DOHH2 (cell line): ENCODE measurements at regions not wholly inside any gene's neighbourhood (a gene's known extent, or its start where the extent isn't known, plus 50 kb on each side); places are given as distances from the start of the nearest gene placed in this dataset.

ENCODE experiments used
- H3F3A ChIP-seq: fragments of 200-600 bp; sonication (generic), shearing (Covaris generic); 2 replicates; pipeline ENCODE4 v1.6.0; 2016; ENCODE audit warnings: antibody characterized with exemption, mild to moderate bottlenecking; ENCODE audit not compliant: control insufficient read depth, insufficient read depth
- H3K27ac ChIP-seq: fragments of 200-600 bp; sonication (generic); 2 replicates; pipeline ENCODE4 v1.5.1; 2014; ENCODE audit warnings: low read depth, mild to moderate bottlenecking, low read length, moderate library complexity
- H3K27me3 ChIP-seq: fragments of 200-600 bp; sonication (generic); 2 replicates; pipeline ENCODE4 v1.6.1; 2014; ENCODE audit warnings: mild to moderate bottlenecking, low read length, mixed read lengths; ENCODE audit not compliant: control insufficient read depth
- H3K36me3 ChIP-seq: fragments of 200-600 bp; sonication (generic); 2 replicates; pipeline ENCODE4 v1.6.1; 2014; ENCODE audit warnings: mild to moderate bottlenecking, low read length, moderate library complexity, mixed read lengths; ENCODE audit not compliant: control insufficient read depth
- H3K4me1 ChIP-seq: fragments of 200-600 bp; sonication (generic); 2 replicates; pipeline ENCODE4 v1.6.1; 2014; ENCODE audit warnings: mild to moderate bottlenecking, low read length, mixed read lengths; ENCODE audit not compliant: control insufficient read depth
- H3K4me2 ChIP-seq: fragments of 200-600 bp; sonication (generic); 2 replicates; pipeline ENCODE4 v1.6.0; 2014; ENCODE audit warnings: mild to moderate bottlenecking, low read length, moderate library complexity
- H3K4me3 ChIP-seq: fragments of 200-600 bp; sonication (generic); 2 replicates; pipeline ENCODE4 v1.5.1; 2014; ENCODE audit warnings: mild to moderate bottlenecking, low read length, mixed read lengths
- H3K79me2 ChIP-seq: fragments of 200-600 bp; sonication (generic); 2 replicates; pipeline ENCODE4 v1.6.1; 2014; ENCODE audit warnings: mild to moderate bottlenecking, low read length, mixed read lengths; ENCODE audit not compliant: control insufficient read depth
- H3K9me2 ChIP-seq: fragments of 200-600 bp; sonication (generic); replicated peaks from 2 replicates; pipeline ENCODE4 v1.6.1; 2014; ENCODE audit warnings: mild to moderate bottlenecking, low read length, mixed read lengths; ENCODE audit not compliant: control insufficient read depth
- H3K9me3 ChIP-seq: fragments of 200-600 bp; sonication (generic); 2 replicates; pipeline ENCODE4 v1.6.1; 2014; ENCODE audit warnings: antibody characterized with exemption, low read length, mixed read lengths; ENCODE audit not compliant: control insufficient read depth, insufficient read depth
- H4K20me1 ChIP-seq: fragments of 200-600 bp; sonication (generic); 2 replicates; pipeline ENCODE4 v1.6.0; 2014; ENCODE audit warnings: low read depth, mild to moderate bottlenecking, antibody characterized with exemption, low read length, moderate library complexity; ENCODE audit not compliant: control insufficient read depth, insufficient read depth
- EZH2phosphoT487 ChIP-seq: fragments of 200-600 bp; sonication (generic); IDR thresholded peaks from 2 replicates; pipeline ENCODE4 v1.6.1; 2017; ENCODE audit warnings: borderline replicate concordance, mild to moderate bottlenecking, antibody characterized with exemption, low read length, moderate library complexity, mixed read lengths
- TF ChIP-seq, protein P1 (sequence below): fragments of 200-600 bp; sonication (generic); IDR thresholded peaks from one replicate; pipeline ENCODE4 v1.5.1; 2014; ENCODE audit warnings: antibody characterized with exemption, mild to moderate bottlenecking, low read depth, low read length; ENCODE audit not compliant: poor library complexity, severe bottlenecking

DNA sequence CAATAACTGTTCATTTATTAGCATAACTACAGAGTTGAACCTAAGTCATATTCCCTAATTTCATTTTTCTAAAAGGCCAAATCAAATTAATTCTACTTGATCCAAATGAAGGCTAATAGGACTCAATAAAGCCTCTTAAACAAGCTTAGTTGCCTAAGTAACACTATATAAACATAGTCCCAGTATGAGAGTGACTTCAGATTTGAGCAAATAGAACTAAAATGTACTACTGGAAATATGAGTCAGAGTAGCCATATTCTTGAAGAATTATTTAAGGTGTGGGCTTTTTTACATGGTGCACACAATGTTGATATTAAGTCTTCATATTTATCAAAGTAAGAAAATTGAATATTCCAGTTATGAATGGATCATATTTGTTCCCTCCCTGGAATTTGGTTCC, 872.3 kb downstream of the MAT2B start:
- H3K36me3 ChIP-seq = no peaks in the 10 kb centered on the region
- H3F3A ChIP-seq = no peaks in the 10 kb centered on the region
- no peaks in the 10 kb centered on the region for H3K9me2 ChIP-seq
- no peak for TF ChIP-seq EZH2phosphoT487
- TF ChIP-seq, protein P1, sequence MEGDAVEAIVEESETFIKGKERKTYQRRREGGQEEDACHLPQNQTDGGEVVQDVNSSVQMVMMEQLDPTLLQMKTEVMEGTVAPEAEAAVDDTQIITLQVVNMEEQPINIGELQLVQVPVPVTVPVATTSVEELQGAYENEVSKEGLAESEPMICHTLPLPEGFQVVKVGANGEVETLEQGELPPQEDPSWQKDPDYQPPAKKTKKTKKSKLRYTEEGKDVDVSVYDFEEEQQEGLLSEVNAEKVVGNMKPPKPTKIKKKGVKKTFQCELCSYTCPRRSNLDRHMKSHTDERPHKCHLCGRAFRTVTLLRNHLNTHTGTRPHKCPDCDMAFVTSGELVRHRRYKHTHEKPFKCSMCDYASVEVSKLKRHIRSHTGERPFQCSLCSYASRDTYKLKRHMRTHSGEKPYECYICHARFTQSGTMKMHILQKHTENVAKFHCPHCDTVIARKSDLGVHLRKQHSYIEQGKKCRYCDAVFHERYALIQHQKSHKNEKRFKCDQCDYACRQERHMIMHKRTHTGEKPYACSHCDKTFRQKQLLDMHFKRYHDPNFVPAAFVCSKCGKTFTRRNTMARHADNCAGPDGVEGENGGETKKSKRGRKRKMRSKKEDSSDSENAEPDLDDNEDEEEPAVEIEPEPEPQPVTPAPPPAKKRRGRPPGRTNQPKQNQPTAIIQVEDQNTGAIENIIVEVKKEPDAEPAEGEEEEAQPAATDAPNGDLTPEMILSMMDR = no peak
- H3K27ac ChIP-seq = no peak overlapping the region
- H3K4me2 ChIP-seq = no peak overlapping the region
- no peaks in the 10 kb centered on the region for H3K79me2 ChIP-seq
- no peaks in the 10 kb centered on the region for H4K20me1 ChIP-seq
- H3K9me3 ChIP-seq = no peaks in the 10 kb centered on the region
- H3K4me1 ChIP-seq = no peaks in the 10 kb centered on the region
- H3K27me3 ChIP-seq = no peaks in the 10 kb centered on the region
- no peak overlapping the region for H3K4me3 ChIP-seq

DNA sequence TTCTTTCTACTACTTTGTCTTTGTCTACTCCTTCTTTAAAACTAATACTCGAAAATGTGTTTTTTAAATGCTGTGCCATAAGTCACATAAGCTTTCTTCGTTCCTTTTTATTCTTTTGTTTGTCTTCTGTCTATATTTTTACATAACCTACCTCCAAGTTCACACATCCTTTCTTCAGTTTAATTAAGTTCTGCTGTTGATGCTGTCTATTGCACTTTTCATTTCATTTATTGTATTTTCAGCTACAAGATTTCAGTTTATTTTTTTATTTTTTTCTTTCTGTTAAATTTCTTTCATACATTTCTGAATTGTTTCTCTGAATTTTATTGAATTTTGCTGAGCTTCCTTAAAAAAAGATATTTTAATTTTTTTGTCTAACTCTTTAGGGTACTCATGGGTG, 878.2 kb downstream of the MAT2B start:
- Histone ChIP-seq H4K20me1 (no peaks in the 10 kb centered on the region), H3F3A (no peaks in the 10 kb centered on the region), H3K4me2 (no peak overlapping the region), H3K27me3 (no peaks in the 10 kb centered on the region), H3K4me1 (no peaks in the 10 kb centered on the region), H3K4me3 (no peak overlapping the region), H3K79me2 (no peaks in the 10 kb centered on the region), H3K27ac (no peak overlapping the region), H3K9me2 (no peaks in the 10 kb centered on the region), H3K36me3 (no peaks in the 10 kb centered on the region), H3K9me3 (no peaks in the 10 kb centered on the region)
- TF ChIP-seq EZH2phosphoT487 = no peak
- TF ChIP-seq, protein P1 = no peak

DNA sequence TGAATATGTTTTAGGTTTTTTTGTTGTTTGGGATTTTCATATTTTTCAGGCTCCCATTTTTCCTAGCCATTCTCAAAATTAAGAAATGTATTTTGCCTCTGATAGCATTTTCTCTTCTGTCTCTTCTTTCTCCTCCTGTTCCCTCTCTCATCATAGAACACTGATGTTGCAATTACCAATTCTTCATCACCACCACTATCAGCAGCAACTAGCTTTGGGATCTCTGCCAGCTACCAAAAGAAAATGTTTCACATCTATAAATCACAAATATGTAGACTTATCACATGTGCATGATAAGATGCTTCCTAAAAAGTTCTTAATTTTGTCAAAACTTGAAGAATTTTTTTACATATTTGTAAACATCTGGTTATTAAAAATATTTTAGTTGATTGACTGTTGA, 887.1 kb downstream of the MAT2B start:
- TF ChIP-seq, protein P1 = no peak
- no peak for TF ChIP-seq EZH2phosphoT487
- Histone ChIP-seq H3K27ac (no peak overlapping the region), H3K79me2 (no peaks in the 10 kb centered on the region), H3K4me3 (no peak overlapping the region), H4K20me1 (no peaks in the 10 kb centered on the region), H3K9me2 (no peaks in the 10 kb centered on the region), H3K36me3 (no peaks in the 10 kb centered on the region), H3F3A (no peaks in the 10 kb centered on the region), H3K9me3 (no peaks in the 10 kb centered on the region), H3K4me2 (no peak overlapping the region), H3K27me3 (no peaks in the 10 kb centered on the region), H3K4me1 (no peaks in the 10 kb centered on the region)

DNA sequence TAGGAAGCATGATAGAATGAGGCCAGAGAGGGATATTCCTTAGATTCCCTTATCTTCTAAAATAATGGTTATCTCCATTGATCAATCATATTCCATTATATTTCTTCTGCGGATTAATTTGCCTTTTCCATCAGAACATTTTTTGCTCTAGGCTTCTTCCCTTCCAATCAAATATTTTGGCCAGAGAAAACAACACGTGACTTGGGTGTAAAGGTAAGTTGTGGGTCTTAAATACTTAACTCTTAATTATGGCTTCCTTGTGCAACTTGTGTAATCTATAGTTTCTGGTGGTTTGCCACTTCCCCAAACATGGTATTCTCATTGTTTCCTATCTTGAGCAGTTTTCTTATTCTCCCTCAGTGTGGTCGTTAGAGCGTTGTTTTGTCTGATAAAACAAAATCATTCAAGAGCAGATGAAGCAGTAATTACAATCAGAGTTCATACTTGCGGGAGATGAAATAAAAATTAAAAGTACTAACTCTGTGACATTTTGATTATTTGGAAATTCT, 889.3 kb downstream of the MAT2B start:
- Histone ChIP-seq H3K9me3 (no peaks in the 10 kb centered on the region), H4K20me1 (no peaks in the 10 kb centered on the region), H3K36me3 (no peaks in the 10 kb centered on the region), H3K27me3 (no peaks in the 10 kb centered on the region), H3K4me1 (no peaks in the 10 kb centered on the region), H3K4me2 (no peak overlapping the region), H3K9me2 (no peaks in the 10 kb centered on the region), H3K4me3 (no peak overlapping the region), H3K79me2 (no peaks in the 10 kb centered on the region), H3K27ac (no peak overlapping the region), H3F3A (no peaks in the 10 kb centered on the region)
- no peak for TF ChIP-seq EZH2phosphoT487
